ENCODE measurements at regions not wholly inside any gene's neighbourhood (a gene's known extent, or its start where the extent isn't known, plus 50 kb on each side); places are given as distances from the start of the nearest gene placed in this dataset.

DNA sequence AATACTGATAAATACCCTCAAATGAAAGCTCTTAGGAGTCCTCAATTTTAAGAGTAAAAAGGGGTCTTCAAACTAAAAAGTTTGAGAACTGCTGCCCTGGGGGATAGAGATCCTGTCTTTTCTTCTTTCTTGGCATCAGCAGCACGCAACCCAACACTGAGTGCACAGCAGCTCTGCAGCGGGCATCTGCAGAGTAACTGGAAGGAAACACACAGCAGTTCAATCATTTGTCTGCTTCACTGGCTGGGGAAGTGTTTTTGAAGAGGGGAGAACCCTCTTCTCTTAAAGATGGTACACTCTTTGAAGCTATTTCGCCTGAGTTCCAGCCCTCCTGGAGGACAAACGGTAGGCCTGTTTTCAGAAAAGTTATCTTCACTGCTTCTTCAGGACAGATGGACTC lies 193.6 kb downstream of the FGFR2 start:
- H2AFZ ChIP-seq (ENCODE audit: low read length) = no peak overlapping the region
- H4K20me1 ChIP-seq (ENCODE audit: insufficient read depth, low read length) = no peaks in the 10 kb centered on the region
- no peaks in the 10 kb centered on the region for H3K9me2 ChIP-seq (ENCODE audit: low read depth, low read length)
- no peaks in the 10 kb centered on the region for H3K79me2 ChIP-seq (ENCODE audit: insufficient read depth, low read length)
- no peaks in the 10 kb centered on the region for H3K27me3 ChIP-seq (ENCODE audit: insufficient read depth, low read length)
- no peaks in the 10 kb centered on the region for H3F3A ChIP-seq (ENCODE audit: insufficient read depth, low read length)
- no peaks in the 10 kb centered on the region for H3K4me1 ChIP-seq (ENCODE audit: insufficient read depth, low read length, severe bottlenecking)
- no peaks in the 10 kb centered on the region for H3K36me3 ChIP-seq (ENCODE audit: insufficient read depth, low read length)
- H3K4me2 ChIP-seq (ENCODE audit: low read length) = no peak overlapping the region
- no peak overlapping the region for H3K9ac ChIP-seq (ENCODE audit: low read length)
- H3K9me3 ChIP-seq (ENCODE audit: low read length) = no peaks in the 10 kb centered on the region
- no peak overlapping the region for H3K27ac ChIP-seq (ENCODE audit: low read depth, low read length, poor library complexity, severe bottlenecking)
- no peak overlapping the region for H3K4me3 ChIP-seq (ENCODE audit: low read depth, low read length, poor library complexity, severe bottlenecking)
- TF ChIP-seq, protein P1, sequence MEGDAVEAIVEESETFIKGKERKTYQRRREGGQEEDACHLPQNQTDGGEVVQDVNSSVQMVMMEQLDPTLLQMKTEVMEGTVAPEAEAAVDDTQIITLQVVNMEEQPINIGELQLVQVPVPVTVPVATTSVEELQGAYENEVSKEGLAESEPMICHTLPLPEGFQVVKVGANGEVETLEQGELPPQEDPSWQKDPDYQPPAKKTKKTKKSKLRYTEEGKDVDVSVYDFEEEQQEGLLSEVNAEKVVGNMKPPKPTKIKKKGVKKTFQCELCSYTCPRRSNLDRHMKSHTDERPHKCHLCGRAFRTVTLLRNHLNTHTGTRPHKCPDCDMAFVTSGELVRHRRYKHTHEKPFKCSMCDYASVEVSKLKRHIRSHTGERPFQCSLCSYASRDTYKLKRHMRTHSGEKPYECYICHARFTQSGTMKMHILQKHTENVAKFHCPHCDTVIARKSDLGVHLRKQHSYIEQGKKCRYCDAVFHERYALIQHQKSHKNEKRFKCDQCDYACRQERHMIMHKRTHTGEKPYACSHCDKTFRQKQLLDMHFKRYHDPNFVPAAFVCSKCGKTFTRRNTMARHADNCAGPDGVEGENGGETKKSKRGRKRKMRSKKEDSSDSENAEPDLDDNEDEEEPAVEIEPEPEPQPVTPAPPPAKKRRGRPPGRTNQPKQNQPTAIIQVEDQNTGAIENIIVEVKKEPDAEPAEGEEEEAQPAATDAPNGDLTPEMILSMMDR (IDR thresholded peaks at IDR 0.05; ENCODE audit: low read length) = no peak
- no peak for TF ChIP-seq EZH2 (IDR thresholded peaks at IDR 0.05; ENCODE audit: borderline replicate concordance, low read length)

DNA sequence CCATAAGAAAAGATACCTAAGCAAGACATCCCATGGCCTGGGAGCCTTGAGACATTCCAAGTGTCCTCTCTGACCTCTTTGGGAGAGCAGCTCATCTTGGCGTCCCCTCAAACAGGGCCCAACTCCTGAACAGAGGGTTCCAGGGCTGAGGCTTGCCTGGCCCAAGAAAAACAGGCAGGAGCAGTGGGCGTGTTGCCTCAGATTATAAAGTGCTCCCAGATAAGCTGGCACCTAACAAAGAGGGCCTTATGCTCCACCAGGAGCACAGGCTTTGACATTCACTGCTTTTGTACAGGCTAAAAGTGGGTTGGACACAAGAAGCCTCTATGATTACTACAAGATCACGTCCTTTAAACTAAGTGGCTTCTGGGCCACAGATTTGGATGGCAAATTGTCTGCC lies 193.1 kb downstream of the FGFR2 start:
- no peaks in the 10 kb centered on the region for H3K79me2 ChIP-seq (ENCODE audit: insufficient read depth, low read length)
- no peaks in the 10 kb centered on the region for H3F3A ChIP-seq (ENCODE audit: insufficient read depth, low read length)
- no peak overlapping the region for H3K4me3 ChIP-seq (ENCODE audit: low read depth, low read length, poor library complexity, severe bottlenecking)
- H3K4me1 ChIP-seq (ENCODE audit: insufficient read depth, low read length, severe bottlenecking) = no peaks in the 10 kb centered on the region
- no peak overlapping the region for H2AFZ ChIP-seq (ENCODE audit: low read length)
- TF ChIP-seq, protein P1 (IDR thresholded peaks at IDR 0.05; ENCODE audit: low read length) = no peak
- no peak overlapping the region for H3K27ac ChIP-seq (ENCODE audit: low read depth, low read length, poor library complexity, severe bottlenecking)
- no peak overlapping the region for H3K9ac ChIP-seq (ENCODE audit: low read length)
- H3K9me2 ChIP-seq (ENCODE audit: low read depth, low read length) = no peaks in the 10 kb centered on the region
- H3K4me2 ChIP-seq (ENCODE audit: low read length) = no peak overlapping the region
- H3K27me3 ChIP-seq (ENCODE audit: insufficient read depth, low read length) = no peaks in the 10 kb centered on the region
- H3K36me3 ChIP-seq (ENCODE audit: insufficient read depth, low read length) = no peaks in the 10 kb centered on the region
- no peaks in the 10 kb centered on the region for H4K20me1 ChIP-seq (ENCODE audit: insufficient read depth, low read length)
- no peaks in the 10 kb centered on the region for H3K9me3 ChIP-seq (ENCODE audit: low read length)

DNA sequence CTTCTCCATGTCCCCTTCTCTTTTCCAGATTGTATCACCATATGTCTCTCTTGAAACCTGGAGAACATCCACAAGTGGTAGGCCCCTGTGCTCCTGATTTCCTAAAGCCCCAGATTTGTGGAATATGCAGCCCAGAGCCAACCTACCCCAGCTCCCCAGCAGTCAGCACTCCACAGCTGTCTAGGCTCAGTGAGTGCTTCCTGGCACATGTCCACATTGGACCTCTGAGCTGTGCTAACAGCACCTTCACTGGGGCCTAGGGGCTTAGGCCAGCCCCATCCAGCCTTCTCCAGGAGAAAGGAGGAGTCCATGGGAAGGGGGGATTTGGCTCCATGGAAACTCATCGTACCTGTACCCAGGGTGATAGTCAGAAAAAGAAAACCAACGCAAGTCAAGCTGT lies 192.7 kb downstream of the FGFR2 start:
- Histone ChIP-seq H3K4me3 (ENCODE audit: low read depth, low read length, poor library complexity, severe bottlenecking) (no peak overlapping the region), H3K79me2 (ENCODE audit: insufficient read depth, low read length) (no peaks in the 10 kb centered on the region), H3K9me3 (ENCODE audit: low read length) (no peaks in the 10 kb centered on the region), H4K20me1 (ENCODE audit: insufficient read depth, low read length) (no peaks in the 10 kb centered on the region), H3K27ac (ENCODE audit: low read depth, low read length, poor library complexity, severe bottlenecking) (no peak overlapping the region), H3K27me3 (ENCODE audit: insufficient read depth, low read length) (no peaks in the 10 kb centered on the region), H3K4me2 (ENCODE audit: low read length) (no peak overlapping the region), H3K9ac (ENCODE audit: low read length) (no peak overlapping the region), H3F3A (ENCODE audit: insufficient read depth, low read length) (no peaks in the 10 kb centered on the region), H2AFZ (ENCODE audit: low read length) (no peak overlapping the region), H3K9me2 (ENCODE audit: low read depth, low read length) (no peaks in the 10 kb centered on the region), H3K36me3 (ENCODE audit: insufficient read depth, low read length) (no peaks in the 10 kb centered on the region), H3K4me1 (ENCODE audit: insufficient read depth, low read length, severe bottlenecking) (no peaks in the 10 kb centered on the region)
- TF ChIP-seq, protein P1 (IDR thresholded peaks at IDR 0.05; ENCODE audit: low read length) = no peak
- TF ChIP-seq EZH2 (IDR thresholded peaks at IDR 0.05; ENCODE audit: borderline replicate concordance, low read length) = no peak
